HCT116 (cell line): ENCODE measurements at regions not wholly inside any gene's neighbourhood (a gene's known extent, or its start where the extent isn't known, plus 50 kb on each side); places are given as distances from the start of the nearest gene placed in this dataset.

Experiments used
- ATAC-seq: fragments of 200-7000 bp; cut with Tn5 transposase; 2 replicates; pipeline ENCODE4 v1.9.1; 2020; ENCODE audit warnings: mild to moderate bottlenecking, moderate library complexity
- BruUV-seq: library from RNA; stranded (reverse); fragments of 400-500 nt; replicated peaks from 2 replicates; lab custom pipeline; 2021; lab: Mats Ljungman, UMichigan
- CTCF ChIA-PET: fragments of 300-600 bp; sonication (Branson Sonifier 250); formaldehyde crosslinking; loops from one replicate; lab custom pipeline; 2021; ENCODE audit warnings: antibody characterized with exemption; lab: Charles Lee
- POLR2A ChIA-PET: fragments of 300-600, 350-600 bp; sonication (Branson Sonifier 250); formaldehyde crosslinking; loops from one replicate; lab custom pipeline; 2021; ENCODE audit warnings: antibody characterized with exemption; lab: Charles Lee
- RAD21 ChIA-PET, 2 experiments: fragments of 300-600 bp; sonication (Branson Sonifier 250); formaldehyde crosslinking; loops; one replicate each; lab custom pipeline; 2023; ENCODE audit warnings: low total read pairs in 2 of 2; ENCODE audit not compliant: uncharacterized antibody in 2 of 2, unreplicated experiment in 2 of 2, low non-redundant PET in 1 of 2; lab: Charles Lee
- DNase-seq: peaks from one replicate; pipeline ENCODE4 v3.0.0-alpha.2; 2010; ENCODE audit warnings: low read depth, low spot score
- H2AFZ ChIP-seq: fragments of 200-600 bp; shearing (Covaris generic), sonication (generic); 2 replicates; pipeline ENCODE4 v1.6.1; 2017; ENCODE audit warnings: low read depth, mixed run types, mixed read lengths, antibody characterized with exemption, low read length; ENCODE audit not compliant: poor library complexity, severe bottlenecking
- H3K27ac ChIP-seq: 2 replicates; pipeline ENCODE4 v1.5.1; 2012; ENCODE audit warnings: low read depth, low read length
- H3K27me3 ChIP-seq: fragments of 200-600 bp; sonication (generic); 2 replicates; pipeline ENCODE4 v1.6.1; 2016; ENCODE audit warnings: mixed run types, low read length, mixed read lengths; ENCODE audit not compliant: insufficient read depth
- H3K36me3 ChIP-seq, 2 experiments: fragments of 200-500 bp in 1 of 2; fragments of 200-600 bp in 1 of 2; sonication (Bioruptor generic) in 1 of 2; sonication (generic) in 1 of 2; 2 replicates each; pipeline versions ENCODE4 v1.5.1 to v1.6.1; 2014 to 2016; ENCODE audit warnings: low read length in 2 of 2, inconsistent platforms in 1 of 2, mixed read lengths in 1 of 2, mixed run types in 1 of 2; ENCODE audit not compliant: insufficient read depth in 2 of 2, control insufficient read depth in 1 of 2
- H3K4me1 ChIP-seq, 2 experiments: fragments of 200-600 bp in 1 of 2; sonication (generic) in 1 of 2; 2 replicates each; pipeline versions ENCODE4 v1.5.1 to v1.6.1; 2012 to 2017; ENCODE audit warnings: low read length in 2 of 2, inconsistent platforms in 1 of 2, mild to moderate bottlenecking in 1 of 2, mixed read lengths in 1 of 2, mixed run types in 1 of 2, moderate library complexity in 1 of 2; ENCODE audit not compliant: insufficient read depth in 2 of 2, control insufficient read depth in 1 of 2
- H3K4me2 ChIP-seq: fragments of 200-600 bp; sonication (generic); 2 replicates; pipeline ENCODE4 v1.6.1; 2017; ENCODE audit warnings: mixed run types, low read length, mixed read lengths
- H3K4me3 ChIP-seq, 2 experiments: fragments of 200-600 bp in 1 of 2; sonication (generic) in 1 of 2; replicated peaks in 1 of 2; 2 replicates each; pipeline ENCODE4 v1.5.1; 2011 to 2016; ENCODE audit warnings: low read length in 2 of 2, control low read depth in 1 of 2, low read depth in 1 of 2, mild to moderate bottlenecking in 1 of 2, mixed read lengths in 1 of 2, mixed run types in 1 of 2
- H3K79me2 ChIP-seq: fragments of 200-600 bp; sonication (generic); 2 replicates; pipeline ENCODE4 v1.6.1; 2017; ENCODE audit warnings: mild to moderate bottlenecking, mixed run types, low read length, moderate library complexity, mixed read lengths; ENCODE audit not compliant: insufficient read depth
- H3K9ac ChIP-seq: fragments of 200-600 bp; sonication (generic); 2 replicates; pipeline ENCODE4 v1.6.1; 2016; ENCODE audit warnings: low read length, mixed read lengths
- H3K9me2 ChIP-seq: fragments of 200-600 bp; sonication (generic), shearing (Covaris generic); 2 replicates; pipeline ENCODE4 v1.6.1; 2017; ENCODE audit warnings: mixed run types, mild to moderate bottlenecking, moderate library complexity; ENCODE audit not compliant: insufficient read depth
- H3K9me3 ChIP-seq, 2 experiments: fragments of 200-500 bp in 1 of 2; fragments of 200-600 bp in 1 of 2; sonication (Bioruptor generic) in 1 of 2; sonication (generic) in 1 of 2; 2 replicates each; pipeline ENCODE4 v1.6.1; 2014 to 2017; ENCODE audit warnings: low read length in 2 of 2, mixed read lengths in 2 of 2, inconsistent platforms in 1 of 2, low read depth in 1 of 2, mild to moderate bottlenecking in 1 of 2, mixed run types in 1 of 2, moderate library complexity in 1 of 2; ENCODE audit not compliant: control insufficient read depth in 1 of 2, insufficient read depth in 1 of 2
- H4K20me1 ChIP-seq: fragments of 200-600 bp; sonication (generic), shearing (Covaris generic); 2 replicates; pipeline ENCODE4 v1.6.1; 2017; ENCODE audit warnings: mixed run types, mild to moderate bottlenecking, moderate library complexity; ENCODE audit not compliant: insufficient read depth
- CBX3 ChIP-seq: IDR thresholded peaks from 2 replicates; pipeline ENCODE4 v1.6.1; 2012; ENCODE audit warnings: low read depth
- CEBPB ChIP-seq: IDR thresholded peaks from 2 replicates; pipeline ENCODE4 v1.6.1; 2012; ENCODE audit warnings: low read depth
- EGR1 ChIP-seq: IDR thresholded peaks from 2 replicates; pipeline ENCODE4 v1.6.1; 2012; ENCODE audit warnings: low read depth
- ELF1 ChIP-seq: IDR thresholded peaks from 2 replicates; pipeline ENCODE4 v1.6.1; 2012; ENCODE audit warnings: low read depth, borderline replicate concordance
- EZH2 ChIP-seq: fragments of 200-600 bp; sonication (generic); IDR thresholded peaks from 2 replicates; pipeline ENCODE4 v1.6.1; 2017; ENCODE audit warnings: antibody characterized with exemption, mixed run types
- EZH2phosphoT487 ChIP-seq: fragments of 200-600 bp; IDR thresholded peaks from 2 replicates; pipeline ENCODE4 v1.6.1; 2018; ENCODE audit warnings: antibody characterized with exemption, borderline replicate concordance
- JUND ChIP-seq: IDR thresholded peaks from 2 replicates; pipeline ENCODE4 v1.6.1; 2012
- POLR2A ChIP-seq: IDR thresholded peaks from 2 replicates; pipeline ENCODE4 v1.7.0; 2011; ENCODE audit warnings: borderline replicate concordance; ENCODE audit not compliant: insufficient read depth, insufficient read length; ENCODE audit errors: extremely low read depth
- POLR2AphosphoS5 ChIP-seq: IDR thresholded peaks from 2 replicates; pipeline ENCODE4 v1.6.1; 2011; ENCODE audit warnings: mild to moderate bottlenecking, low read depth, low read length, moderate library complexity
- RAD21 ChIP-seq: IDR thresholded peaks from 2 replicates; pipeline ENCODE4 v1.6.1; 2012; ENCODE audit warnings: low read depth, mild to moderate bottlenecking
- SIN3A ChIP-seq: IDR thresholded peaks from 2 replicates; pipeline ENCODE4 v1.6.1; 2012; ENCODE audit warnings: low read depth
- SP1 ChIP-seq: IDR thresholded peaks from 2 replicates; pipeline ENCODE4 v1.6.1; 2012; ENCODE audit warnings: low read depth
- SRF ChIP-seq: IDR thresholded peaks from 2 replicates; pipeline ENCODE4 v1.6.1; 2012; ENCODE audit warnings: low read depth
- TCF7L2 ChIP-seq: IDR thresholded peaks from 2 replicates; pipeline ENCODE4 v1.7.0; 2011; ENCODE audit warnings: borderline replicate concordance, inconsistent platforms; ENCODE audit not compliant: insufficient read depth, insufficient read length; ENCODE audit errors: extremely low read depth
- YY1 ChIP-seq: IDR thresholded peaks from 2 replicates; pipeline ENCODE4 v1.6.1; 2011; ENCODE audit warnings: low read length, low read depth, moderate library complexity, mild to moderate bottlenecking; ENCODE audit not compliant: insufficient replicate concordance; ENCODE audit errors: extremely low read depth
- ZFX ChIP-seq: fragments of 450-650 bp; IDR thresholded peaks from 2 replicates; pipeline ENCODE4 v1.6.1; 2017
- ZNF274 ChIP-seq: fragments of 200-500 bp; sonication (Bioruptor generic); IDR thresholded peaks from 2 replicates; pipeline ENCODE4 v1.6.1; 2014; ENCODE audit warnings: mild to moderate bottlenecking, low read depth, low read length, inconsistent platforms
- intact Hi-C: fragments of 100-400 bp; cut with micrococcal nuclease; formaldehyde crosslinking; loops from 2 replicates; pipeline ENCODE4 v1.10.0; 2022
- TF ChIP-seq, protein P1 (sequence below): IDR thresholded peaks from 2 replicates; pipeline ENCODE4 v1.6.1; 2012
- TF ChIP-seq, protein P2 (sequence below): IDR thresholded peaks from 2 replicates; pipeline ENCODE4 v1.6.1; 2012; ENCODE audit warnings: low read depth
- TF ChIP-seq, protein P3 (sequence below): IDR thresholded peaks from 2 replicates; pipeline ENCODE4 v1.6.1; 2012

DNA sequence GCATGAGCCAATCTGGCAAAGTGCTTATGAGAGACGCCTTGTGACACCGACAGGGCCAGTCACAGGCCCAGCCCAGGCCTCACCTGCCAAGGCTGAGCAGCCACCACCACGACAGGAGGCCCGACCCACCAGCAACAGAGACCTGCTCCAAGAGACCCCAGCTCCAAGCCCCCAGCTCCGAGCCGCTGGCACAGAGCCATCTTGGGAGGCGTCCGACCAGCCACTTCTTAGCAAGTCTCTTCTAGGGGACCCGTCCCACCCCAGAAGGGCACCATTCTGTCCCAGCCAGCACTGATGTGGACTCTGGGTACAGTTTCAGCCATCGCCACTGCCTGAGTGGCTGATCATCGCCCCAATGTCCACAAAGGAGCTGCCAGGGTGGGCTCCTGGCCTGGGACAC, 290.7 kb upstream of the SALL3 start:
- Histone ChIP-seq H3K9ac (no peak overlapping the region), H3K36me3 (no peaks in the 10 kb centered on the region), H3K4me3 (no peak overlapping the region), H3K79me2 (no peaks in the 10 kb centered on the region), H3K27me3 (0 out of 2 replicates have a peak, but pooled peaks cover 13% of the 10 kb centered on the region), H3K9me2 (no peaks in the 10 kb centered on the region), H3K4me2 (no peak overlapping the region), H3K9me3 (no peaks in the 10 kb centered on the region), H2AFZ (no peak overlapping the region), H3K27ac (no peak overlapping the region), H3K4me1 (no peaks in the 10 kb centered on the region), H4K20me1 (no peaks in the 10 kb centered on the region)
- ChIA-PET POLR2A (no interaction called here), RAD21 (no interaction called here), CTCF (no interaction called here)
- BruUV-seq = no TSS peak
- DNase-seq = no peak
- TF ChIP-seq CBX3 = no peak
- no peak for TF ChIP-seq CEBPB
- no peak for TF ChIP-seq EGR1
- TF ChIP-seq, protein P1, sequence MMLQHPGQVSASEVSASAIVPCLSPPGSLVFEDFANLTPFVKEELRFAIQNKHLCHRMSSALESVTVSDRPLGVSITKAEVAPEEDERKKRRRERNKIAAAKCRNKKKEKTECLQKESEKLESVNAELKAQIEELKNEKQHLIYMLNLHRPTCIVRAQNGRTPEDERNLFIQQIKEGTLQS = no peak
- no peak for TF ChIP-seq ZFX
- TF ChIP-seq EZH2phosphoT487 = no peak
- TF ChIP-seq, protein P2, sequence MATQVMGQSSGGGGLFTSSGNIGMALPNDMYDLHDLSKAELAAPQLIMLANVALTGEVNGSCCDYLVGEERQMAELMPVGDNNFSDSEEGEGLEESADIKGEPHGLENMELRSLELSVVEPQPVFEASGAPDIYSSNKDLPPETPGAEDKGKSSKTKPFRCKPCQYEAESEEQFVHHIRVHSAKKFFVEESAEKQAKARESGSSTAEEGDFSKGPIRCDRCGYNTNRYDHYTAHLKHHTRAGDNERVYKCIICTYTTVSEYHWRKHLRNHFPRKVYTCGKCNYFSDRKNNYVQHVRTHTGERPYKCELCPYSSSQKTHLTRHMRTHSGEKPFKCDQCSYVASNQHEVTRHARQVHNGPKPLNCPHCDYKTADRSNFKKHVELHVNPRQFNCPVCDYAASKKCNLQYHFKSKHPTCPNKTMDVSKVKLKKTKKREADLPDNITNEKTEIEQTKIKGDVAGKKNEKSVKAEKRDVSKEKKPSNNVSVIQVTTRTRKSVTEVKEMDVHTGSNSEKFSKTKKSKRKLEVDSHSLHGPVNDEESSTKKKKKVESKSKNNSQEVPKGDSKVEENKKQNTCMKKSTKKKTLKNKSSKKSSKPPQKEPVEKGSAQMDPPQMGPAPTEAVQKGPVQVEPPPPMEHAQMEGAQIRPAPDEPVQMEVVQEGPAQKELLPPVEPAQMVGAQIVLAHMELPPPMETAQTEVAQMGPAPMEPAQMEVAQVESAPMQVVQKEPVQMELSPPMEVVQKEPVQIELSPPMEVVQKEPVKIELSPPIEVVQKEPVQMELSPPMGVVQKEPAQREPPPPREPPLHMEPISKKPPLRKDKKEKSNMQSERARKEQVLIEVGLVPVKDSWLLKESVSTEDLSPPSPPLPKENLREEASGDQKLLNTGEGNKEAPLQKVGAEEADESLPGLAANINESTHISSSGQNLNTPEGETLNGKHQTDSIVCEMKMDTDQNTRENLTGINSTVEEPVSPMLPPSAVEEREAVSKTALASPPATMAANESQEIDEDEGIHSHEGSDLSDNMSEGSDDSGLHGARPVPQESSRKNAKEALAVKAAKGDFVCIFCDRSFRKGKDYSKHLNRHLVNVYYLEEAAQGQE = no peak
- TF ChIP-seq SRF = no peak
- no peak for TF ChIP-seq ZNF274
- TF ChIP-seq POLR2A = no peak
- TF ChIP-seq TCF7L2 = no peak
- TF ChIP-seq RAD21 = no peak
- TF ChIP-seq POLR2AphosphoS5 = no peak
- no peak for TF ChIP-seq JUND
- TF ChIP-seq ELF1 = no peak
- TF ChIP-seq SP1 = no peak
- TF ChIP-seq EZH2 = no peak
- TF ChIP-seq YY1 = no peak
- TF ChIP-seq, protein P3, sequence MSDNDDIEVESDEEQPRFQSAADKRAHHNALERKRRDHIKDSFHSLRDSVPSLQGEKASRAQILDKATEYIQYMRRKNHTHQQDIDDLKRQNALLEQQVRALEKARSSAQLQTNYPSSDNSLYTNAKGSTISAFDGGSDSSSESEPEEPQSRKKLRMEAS = no peak
- TF ChIP-seq SIN3A = no peak
- no peak for ATAC-seq
- intact Hi-C loops = no loop called here
